NT2/D1 (cell line): ENCODE measurements at regions not wholly inside any gene's neighbourhood (a gene's known extent, or its start where the extent isn't known, plus 50 kb on each side); places are given as distances from the start of the nearest gene placed in this dataset.

Source experiments
- DNase-seq: peaks from one replicate; pipeline ENCODE4 v3.0.0-alpha.2; 2011; ENCODE audit warnings: low read depth, low spot score
- H3K27me3 ChIP-seq: 2 replicates; pipeline ENCODE4 v1.6.0; 2011; ENCODE audit warnings: mild to moderate bottlenecking; ENCODE audit not compliant: insufficient read length, insufficient read depth
- H3K36me3 ChIP-seq: 2 replicates; pipeline ENCODE4 v1.6.1; 2011; ENCODE audit warnings: mild to moderate bottlenecking, low read length, mixed read lengths; ENCODE audit not compliant: insufficient read depth, insufficient read length
- H3K4me1 ChIP-seq: 2 replicates; pipeline ENCODE4 v1.5.1; 2011; ENCODE audit not compliant: insufficient read depth, insufficient read length
- H3K4me3 ChIP-seq: 2 replicates; pipeline ENCODE4 v1.5.1; 2011; ENCODE audit warnings: low read depth; ENCODE audit not compliant: insufficient read length
- H3K9ac ChIP-seq: 2 replicates; pipeline ENCODE4 v1.6.0; 2011; ENCODE audit warnings: low read depth; ENCODE audit not compliant: insufficient read length
- H3K9me3 ChIP-seq: 2 replicates; pipeline ENCODE4 v1.5.1; 2011; ENCODE audit warnings: mild to moderate bottlenecking, low read length; ENCODE audit not compliant: insufficient read depth
- SUZ12 ChIP-seq: IDR thresholded peaks from 2 replicates; pipeline ENCODE4 v1.6.1; 2011; ENCODE audit not compliant: insufficient read length, insufficient read depth; ENCODE audit errors: extremely low read depth
- YY1 ChIP-seq: IDR thresholded peaks from 2 replicates; pipeline ENCODE4 v1.6.1; 2011; ENCODE audit not compliant: insufficient read length, insufficient read depth
- ZNF274 ChIP-seq: IDR thresholded peaks from 2 replicates; pipeline ENCODE4 v1.6.1; 2011; ENCODE audit warnings: mild to moderate bottlenecking, low read depth, low read length

- Histone ChIP-seq H3K36me3 (no peaks in the 10 kb centered on the region), H3K4me3 (no peak overlapping the region), H3K9me3 (peaks cover 6% of the 10 kb centered on the region), H3K9ac (no peak overlapping the region), H3K27me3 (no peaks in the 10 kb centered on the region), H3K4me1 (no peaks in the 10 kb centered on the region)
- no peak for DNase-seq
- no peak for TF ChIP-seq SUZ12
- no peak for TF ChIP-seq YY1
- TF ChIP-seq ZNF274, result no peak
These were observed 121.7 kb downstream of the C7orf25 start for GRCh38 chr7:42790196-42790595.

GRCh38 chr7:42774436-42774835 is 137.4 kb downstream of the C7orf25 start:
- Histone ChIP-seq H3K9ac (no peak overlapping the region), H3K9me3 (peaks cover 5% of the 10 kb centered on the region; the same call in 1 of the 2 replicates), H3K27me3 (no peaks in the 10 kb centered on the region), H3K4me3 (no peak overlapping the region), H3K36me3 (no peaks in the 10 kb centered on the region), H3K4me1 (no peaks in the 10 kb centered on the region)
- no peak for TF ChIP-seq SUZ12
- TF ChIP-seq ZNF274, result no peak
- TF ChIP-seq YY1, result no peak
- DNase-seq, result no peak

- no peaks in the 10 kb centered on the region for H3K27me3 ChIP-seq
- DNase-seq, result no peak
- H3K4me1 ChIP-seq, result no peaks in the 10 kb centered on the region
- no peaks in the 10 kb centered on the region for H3K9me3 ChIP-seq
- H3K9ac ChIP-seq, result no peak overlapping the region
- no peak overlapping the region for H3K4me3 ChIP-seq
- TF ChIP-seq YY1, result no peak
- TF ChIP-seq ZNF274, result no peak
- TF ChIP-seq SUZ12, result no peak
- H3K36me3 ChIP-seq, result no peaks in the 10 kb centered on the region
These were observed 141.8 kb downstream of the C7orf25 start for GRCh38 chr7:42770114-42770513.

- H3K4me3 ChIP-seq, result no peak overlapping the region
- no peak overlapping the region for H3K9ac ChIP-seq
- no peaks in the 10 kb centered on the region for H3K36me3 ChIP-seq
- H3K9me3 ChIP-seq, result no peaks in the 10 kb centered on the region
- H3K27me3 ChIP-seq, result no peaks in the 10 kb centered on the region
- peak; percentile 25 for DNase-seq
- TF ChIP-seq SUZ12 (no peak), YY1 (no peak), ZNF274 (no peak)
- no peaks in the 10 kb centered on the region for H3K4me1 ChIP-seq
These were observed 143.8 kb downstream of the C7orf25 start for GRCh38 chr7:42768045-42768444.

- no peak for TF ChIP-seq ZNF274
- no peak for TF ChIP-seq YY1
- no peak for TF ChIP-seq SUZ12
- Histone ChIP-seq H3K9me3 (no peaks in the 10 kb centered on the region), H3K27me3 (no peaks in the 10 kb centered on the region), H3K4me1 (no peaks in the 10 kb centered on the region), H3K4me3 (no peak overlapping the region), H3K9ac (no peak overlapping the region), H3K36me3 (no peaks in the 10 kb centered on the region)
- DNase-seq, result no peak
These were observed 145.0 kb downstream of the C7orf25 start for GRCh38 chr7:42766782-42767423.

- Histone ChIP-seq H3K9me3 (no peaks in the 10 kb centered on the region), H3K9ac (no peak overlapping the region), H3K4me3 (no peak overlapping the region), H3K36me3 (no peaks in the 10 kb centered on the region), H3K27me3 (no peaks in the 10 kb centered on the region), H3K4me1 (no peaks in the 10 kb centered on the region)
- TF ChIP-seq YY1 (no peak), ZNF274 (no peak)
- DNase-seq, result no peak
These were observed 145.9 kb downstream of the C7orf25 start for GRCh38 chr7:42765931-42766330.

- no peaks in the 10 kb centered on the region for H3K36me3 ChIP-seq
- no peaks in the 10 kb centered on the region for H3K4me1 ChIP-seq
- no peak for DNase-seq
- no peaks in the 10 kb centered on the region for H3K27me3 ChIP-seq
- TF ChIP-seq SUZ12 (no peak), ZNF274 (no peak), YY1 (no peak)
- H3K9me3 ChIP-seq, result peaks cover 8% of the 10 kb centered on the region; the same call in 1 of the 2 replicates
- H3K4me3 ChIP-seq, result no peak overlapping the region
- H3K9ac ChIP-seq, result no peak overlapping the region
These were observed 148.7 kb downstream of the C7orf25 start for GRCh38 chr7:42763137-42763551.
